ENCODE measurements at regions not wholly inside any gene's neighbourhood (a gene's known extent, or its start where the extent isn't known, plus 50 kb on each side); places are given as distances from the start of the nearest gene placed in this dataset.

- no peak for TF ChIP-seq ZNF274 (IDR thresholded peaks at IDR 0.05; ENCODE audit: low read depth, low read length)
- no peak overlapping the region for H3K4me3 ChIP-seq (ENCODE audit: low read length)
These were observed 194.3 kb downstream of the DACT1 start for GRCh38 chr14:58832095-58832521.

GRCh38 chr14:58833634-58834378, 196.0 kb downstream of the DACT1 start:
- no peak overlapping the region for H3K4me3 ChIP-seq (ENCODE audit: low read length)
- TF ChIP-seq ZNF274 (IDR thresholded peaks at IDR 0.05; ENCODE audit: low read depth, low read length): no peak

- no peak for TF ChIP-seq ZNF274 (IDR thresholded peaks at IDR 0.05; ENCODE audit: low read depth, low read length)
These were observed 198.7 kb downstream of the DACT1 start for GRCh38 chr14:58836303-58836974.

GRCh38 chr14:58839233-58839632, 201.5 kb downstream of the DACT1 start:
- no peak overlapping the region for H3K4me3 ChIP-seq (ENCODE audit: low read length)
- no peak for TF ChIP-seq ZNF274 (IDR thresholded peaks at IDR 0.05; ENCODE audit: low read depth, low read length)

More at GRCh38 chr14:58836303-58836974, 198.7 kb downstream of the DACT1 start:
- no peak overlapping the region for H3K4me3 ChIP-seq (ENCODE audit: low read length)

- H3K4me3 ChIP-seq (ENCODE audit: low read length): no peak overlapping the region
- no peak for TF ChIP-seq ZNF274 (IDR thresholded peaks at IDR 0.05; ENCODE audit: low read depth, low read length)
These were observed 206.8 kb downstream of the DACT1 start for GRCh38 chr14:58844544-58844943.

- TF ChIP-seq ZNF274 (IDR thresholded peaks at IDR 0.05; ENCODE audit: low read depth, low read length): no peak
- H3K4me3 ChIP-seq (ENCODE audit: low read length): no peak overlapping the region
These were observed 209.1 kb downstream of the DACT1 start for GRCh38 chr14:58846682-58847465.

- H3K4me3 ChIP-seq (ENCODE audit: low read length): no peak overlapping the region
- TF ChIP-seq ZNF274 (IDR thresholded peaks at IDR 0.05; ENCODE audit: low read depth, low read length): no peak
These were observed 210.6 kb downstream of the DACT1 start for GRCh38 chr14:58848365-58848764.

- no peak overlapping the region for H3K4me3 ChIP-seq (ENCODE audit: low read length)
- TF ChIP-seq ZNF274 (IDR thresholded peaks at IDR 0.05; ENCODE audit: low read depth, low read length): no peak
These were observed 211.8 kb downstream of the DACT1 start for GRCh38 chr14:58849601-58850000.

- no peak for TF ChIP-seq ZNF274 (IDR thresholded peaks at IDR 0.05; ENCODE audit: low read depth, low read length)
- no peak overlapping the region for H3K4me3 ChIP-seq (ENCODE audit: low read length)
These were observed 212.2 kb downstream of the DACT1 start for GRCh38 chr14:58850011-58850410.

GRCh38 chr14:58861586-58861985, 223.8 kb downstream of the DACT1 start:
- H3K4me3 ChIP-seq (ENCODE audit: low read length): no peak overlapping the region
- no peak for TF ChIP-seq ZNF274 (IDR thresholded peaks at IDR 0.05; ENCODE audit: low read depth, low read length)

- no peak overlapping the region for H3K4me3 ChIP-seq (ENCODE audit: low read length)
- TF ChIP-seq ZNF274 (IDR thresholded peaks at IDR 0.05; ENCODE audit: low read depth, low read length): no peak
These were observed 224.8 kb downstream of the DACT1 start for GRCh38 chr14:58862416-58863160.

GRCh38 chr14:58863661-58864345, 226.0 kb downstream of the DACT1 start:
- TF ChIP-seq ZNF274 (IDR thresholded peaks at IDR 0.05; ENCODE audit: low read depth, low read length): no peak
- H3K4me3 ChIP-seq (ENCODE audit: low read length): no peak overlapping the region

- TF ChIP-seq ZNF274 (IDR thresholded peaks at IDR 0.05; ENCODE audit: low read depth, low read length): no peak
- no peak overlapping the region for H3K4me3 ChIP-seq (ENCODE audit: low read length)
These were observed 227.2 kb downstream of the DACT1 start for GRCh38 chr14:58864751-58865513.
